K562 (cell line): ENCODE measurements at regions not wholly inside any gene's neighbourhood (a gene's known extent, or its start where the extent isn't known, plus 50 kb on each side); places are given as distances from the start of the nearest gene placed in this dataset.

Source experiments
- ATAC-seq: fragments of 200-7000 bp; cut with Tn5 transposase; 3 replicates; pipeline ENCODE4 v1.9.1; 2020; ENCODE audit warnings: moderate library complexity
- BruUV-seq: library from RNA; stranded (reverse); fragments of 400-500 nt; replicated peaks from 2 replicates; lab custom pipeline; 2021; lab: Mats Ljungman, UMichigan
- CTCF ChIA-PET: fragments of 300-600 bp; formaldehyde crosslinking; extraction: SDS; loops from one replicate; lab custom pipeline; 2021; ENCODE audit warnings: low intra/inter-chr PET ratio; lab: Yijun Ruan, JAX
- POLR2A ChIA-PET: fragments of 300-600, 350-650 bp; sonication (Branson Sonifier 250); formaldehyde crosslinking; extraction: SDS; loops from one replicate; lab custom pipeline; 2021; ENCODE audit warnings: antibody characterized with exemption, inconsistent platforms; lab: Yijun Ruan, JAX
- DNase-seq, 4 experiments: peaks; one replicate each; pipeline versions ENCODE4 v3.0.0 to v3.0.0-alpha.2; 2011 to 2018; ENCODE audit warnings: low spot score in 3 of 4, mixed read lengths in 3 of 4; ENCODE audit errors: extremely low read depth in 1 of 4
- FAIRE-seq: peaks from 2 replicates; lab custom pipeline; 2011; peaks lifted over from hg19 to GRCh38; lab: Jason Lieb, UNC
- H2AFZ ChIP-seq: 2 replicates; pipeline ENCODE4 v1.6.0; 2011; ENCODE audit warnings: low read depth, low read length, control low read depth, inconsistent platforms
- H3K27ac ChIP-seq: fragments of 200-600 bp; 3 replicates; pipeline ENCODE4 v1.8.0; 2011; ENCODE audit warnings: low read depth, mild to moderate bottlenecking, control low read depth, inconsistent platforms, low read length, moderate library complexity, mixed read lengths; ENCODE audit errors: extremely low read depth
- H3K27me3 ChIP-seq, 2 experiments: fragments of 300-600 bp in 1 of 2; 2 replicates in 1 of 2; 3 replicates in 1 of 2; pipeline versions ENCODE4 v1.6.0 to v1.8.0; 2011; ENCODE audit warnings: inconsistent platforms in 2 of 2, low read length in 2 of 2, mild to moderate bottlenecking in 1 of 2, mixed read lengths in 1 of 2, moderate library complexity in 1 of 2; ENCODE audit not compliant: control insufficient read depth in 2 of 2, insufficient read depth in 2 of 2
- H3K36me3 ChIP-seq: fragments of 300-600 bp; 3 replicates; pipeline ENCODE4 v1.8.0; 2011; ENCODE audit warnings: mild to moderate bottlenecking, low read length, inconsistent platforms; ENCODE audit not compliant: control insufficient read depth, insufficient read depth
- H3K4me1 ChIP-seq, 2 experiments: fragments of 200-600 bp in 1 of 2; replicated peaks in 1 of 2; 2 replicates in 1 of 2; 3 replicates in 1 of 2; pipeline versions ENCODE4 v1.5.1 to v1.8.0; 2011; ENCODE audit warnings: inconsistent platforms in 2 of 2, low read length in 2 of 2, mild to moderate bottlenecking in 1 of 2, mixed read lengths in 1 of 2, moderate library complexity in 1 of 2; ENCODE audit not compliant: control insufficient read depth in 2 of 2, insufficient read depth in 2 of 2
- H3K4me2 ChIP-seq: 2 replicates; pipeline ENCODE4 v1.6.1; 2011; ENCODE audit warnings: low read length, control low read depth, inconsistent platforms, mixed read lengths; ENCODE audit not compliant: insufficient read depth
- H3K4me3 ChIP-seq: fragments of 200-600 bp; sonication (generic), shearing (Covaris generic); 2 replicates; pipeline ENCODE4 v1.5.1; 2016; ENCODE audit warnings: control low read depth, inconsistent platforms
- H3K79me2 ChIP-seq: fragments of 200-600 bp; 3 replicates; pipeline ENCODE4 v1.8.0; 2011; ENCODE audit warnings: low read length, inconsistent platforms; ENCODE audit not compliant: control insufficient read depth, insufficient read depth
- H3K9ac ChIP-seq, 2 experiments: 2 replicates each; pipeline versions ENCODE4 v1.6.0 to v1.6.1; 2011; ENCODE audit warnings: low read depth in 2 of 2, low read length in 2 of 2, control low read depth in 1 of 2, inconsistent platforms in 1 of 2, mild to moderate bottlenecking in 1 of 2, mixed read lengths in 1 of 2; ENCODE audit not compliant: insufficient read depth in 1 of 2
- H3K9me1 ChIP-seq: one replicate; pipeline ENCODE4 v1.6.0; 2011; ENCODE audit warnings: inconsistent platforms, mild to moderate bottlenecking, low read length, moderate library complexity; ENCODE audit not compliant: control insufficient read depth, insufficient read depth
- H3K9me3 ChIP-seq: replicated peaks from 2 replicates; pipeline ENCODE4 v1.5.1; 2011; ENCODE audit warnings: low read depth, low read length, inconsistent platforms; ENCODE audit not compliant: control insufficient read depth, insufficient read depth
- H4K20me1 ChIP-seq: replicated peaks from 2 replicates; pipeline ENCODE4 v1.6.1; 2011; ENCODE audit warnings: low read length, inconsistent platforms, mixed read lengths; ENCODE audit not compliant: control insufficient read depth, insufficient read depth
- KLF1 ChIP-seq: fragments of 450-650 bp; IDR thresholded peaks from 2 replicates; pipeline ENCODE4 v1.6.1; 2016; ENCODE audit warnings: missing genetic modification characterization, missing compliant biosample characterization
- MIER1 ChIP-seq: fragments of 450-650 bp; IDR thresholded peaks from 2 replicates; pipeline ENCODE4 v1.6.1; 2016; ENCODE audit warnings: antibody characterized with exemption, mild to moderate bottlenecking, low read depth
- MYC ChIP-seq, 2 experiments: fragments of 250-450 bp in 1 of 2; sonication (Bioruptor Pico) in 1 of 2; IDR thresholded peaks; 2 replicates each; pipeline versions ENCODE4 v1.5.1 to v1.6.1; 2012 to 2021; ENCODE audit warnings: low read depth in 2 of 2, borderline replicate concordance in 1 of 2, improper control_type of control experiment in 1 of 2, low read length in 1 of 2, mild to moderate bottlenecking in 1 of 2, moderate library complexity in 1 of 2
- NCOA6 ChIP-seq: fragments of 450-650 bp; IDR thresholded peaks from 2 replicates; pipeline ENCODE4 v1.6.1; 2017; ENCODE audit warnings: mild to moderate bottlenecking
- PHB ChIP-seq: fragments of 250-450 bp; sonication (Bioruptor Pico); IDR thresholded peaks from 2 replicates; pipeline ENCODE4 v1.5.0; 2021
- PRPF4 ChIP-seq: fragments of 200-400 bp; formaldehyde crosslinking; IDR thresholded peaks from one replicate; pipeline ENCODE4 v1.6.1; 2017; ENCODE audit warnings: low read length, low read depth, mild to moderate bottlenecking; ENCODE audit not compliant: insufficient read depth, poor library complexity, severe bottlenecking
- THAP7 ChIP-seq: fragments of 250-450 bp; sonication (Bioruptor Pico); IDR thresholded peaks from 2 replicates; pipeline ENCODE4 v1.5.0; 2021
- ZBED1 ChIP-seq: IDR thresholded peaks from 2 replicates; pipeline ENCODE4 v1.6.1; 2014
- ZNF12 ChIP-seq: sonication (generic); formaldehyde crosslinking; IDR thresholded peaks from 2 replicates; pipeline ENCODE4 v1.4.0; 2020; ENCODE audit warnings: mild to moderate bottlenecking, missing genetic modification reagents
- ZNF133 ChIP-seq: fragments of 250-450 bp; sonication (Bioruptor Pico); IDR thresholded peaks from 2 replicates; pipeline ENCODE4 v1.4.0; 2020; ENCODE audit warnings: mild to moderate bottlenecking
- ZNF212 ChIP-seq: fragments of 450-650 bp; formaldehyde crosslinking; IDR thresholded peaks from 2 replicates; pipeline ENCODE4 v1.4.0; 2020; ENCODE audit warnings: mild to moderate bottlenecking
- in situ Hi-C: fragments of 300-500 bp; cut with MboI; formaldehyde crosslinking; loops from 4 replicates; pipeline ENCODE4 v1.15.0; 2018; ENCODE audit warnings: inconsistent platforms, mixed read lengths
- intact Hi-C: fragments of 100-400 bp; cut with micrococcal nuclease; formaldehyde crosslinking; loops from 2 replicates; pipeline ENCODE4 v1.14.2; 2022
- TF ChIP-seq, protein P1 (sequence below): fragments of 450-650 bp; formaldehyde crosslinking; IDR thresholded peaks from 2 replicates; pipeline ENCODE4 v1.4.0; 2020; ENCODE audit warnings: mild to moderate bottlenecking, moderate library complexity

DNA sequence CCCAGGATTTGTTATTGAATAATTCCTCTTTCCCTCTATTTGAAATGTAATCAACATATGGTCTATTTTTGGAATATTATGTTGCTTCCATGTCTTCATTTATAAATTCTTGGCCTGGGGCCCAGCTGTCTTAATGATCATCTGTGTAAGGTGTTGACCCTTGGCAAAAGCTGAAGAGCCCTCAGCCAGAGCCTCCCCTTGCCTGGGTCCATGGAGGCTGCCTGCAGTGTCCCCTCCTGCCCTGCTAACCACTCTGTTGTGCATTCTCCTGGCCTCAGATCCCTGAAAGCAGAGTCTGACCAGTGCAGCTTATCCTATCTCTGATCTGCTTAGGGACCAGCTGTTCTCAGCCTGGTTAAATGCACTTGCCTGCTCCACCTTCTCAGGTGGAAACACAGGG, 226.1 kb upstream of the APCDD1 start:
- Histone ChIP-seq H4K20me1 (no peaks in the 10 kb centered on the region), H3K27ac (no peak overlapping the region), H3K4me2 (no peak overlapping the region)
- ATAC-seq, result no peak
- BruUV-seq, result no TSS peak
- in situ Hi-C loops, result no loop called here
- TF ChIP-seq ZBED1, result no peak
- no peak for TF ChIP-seq THAP7
- TF ChIP-seq, protein P1, sequence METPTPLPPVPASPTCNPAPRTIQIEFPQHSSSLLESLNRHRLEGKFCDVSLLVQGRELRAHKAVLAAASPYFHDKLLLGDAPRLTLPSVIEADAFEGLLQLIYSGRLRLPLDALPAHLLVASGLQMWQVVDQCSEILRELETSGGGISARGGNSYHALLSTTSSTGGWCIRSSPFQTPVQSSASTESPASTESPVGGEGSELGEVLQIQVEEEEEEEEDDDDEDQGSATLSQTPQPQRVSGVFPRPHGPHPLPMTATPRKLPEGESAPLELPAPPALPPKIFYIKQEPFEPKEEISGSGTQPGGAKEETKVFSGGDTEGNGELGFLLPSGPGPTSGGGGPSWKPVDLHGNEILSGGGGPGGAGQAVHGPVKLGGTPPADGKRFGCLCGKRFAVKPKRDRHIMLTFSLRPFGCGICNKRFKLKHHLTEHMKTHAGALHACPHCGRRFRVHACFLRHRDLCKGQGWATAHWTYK (CRISPR knock-in tag), result no peak
- no peak for TF ChIP-seq ZNF212
- TF ChIP-seq ZNF12, result no peak
- TF ChIP-seq ZNF133 (CRISPR knock-in tag), result no peak
- no peak for TF ChIP-seq KLF1 (tag)
- no peak for TF ChIP-seq MYC (IDR thresholded peaks at IDR 0.05; ENCODE audit: low read depth, low read length)
- TF ChIP-seq MYC (CRISPR knock-in tag; IDR thresholded peaks at IDR 0.05; ENCODE audit: borderline replicate concordance, low read depth), result no peak
- no peak for TF ChIP-seq PRPF4
- no peak for TF ChIP-seq PHB (CRISPR knock-in tag)
- TF ChIP-seq NCOA6, result no peak
- TF ChIP-seq MIER1, result no peak
- TF ChIP-seq, all 486 proteins: peak for 0
- Histone ChIP-seq H2AFZ (no peak overlapping the region), H3K9me1 (no peaks in the 10 kb centered on the region), H3K4me3 (no peak overlapping the region), H3K4me1 (no peaks in the 10 kb centered on the region), H3K36me3 (no peaks in the 10 kb centered on the region), H3K9ac (no peak overlapping the region), H3K9me3 (no peaks in the 10 kb centered on the region), H3K27me3 (no peaks in the 10 kb centered on the region), H3K79me2 (no peaks in the 10 kb centered on the region)
- ChIA-PET POLR2A (interaction anchor here (0.7 to 1.1 kb wide), 3 partner anchors 9 to 979 kb away, joined by 3 read pairs; no protein-coding TSS in a partner anchor), CTCF (no interaction called here)
- intact Hi-C loops, result no loop called here
- FAIRE-seq (no peak), DNase-seq (no peak)
